ENCODE measurements at regions not wholly inside any gene's neighbourhood (a gene's known extent, or its start where the extent isn't known, plus 50 kb on each side); places are given as distances from the start of the nearest gene placed in this dataset.

- POLR2A ChIA-PET: no interaction called here
- CTCF ChIA-PET: no interaction called here
- TF ChIP-seq CTBP1 (IDR thresholded peaks at IDR 0.05; ENCODE audit: borderline replicate concordance) (no peak), SP1 (IDR thresholded peaks at IDR 0.05) (no peak), PKNOX1 (IDR thresholded peaks at IDR 0.05) (no peak)
Measured at GRCh38 chr13:61148211-61148610, 267.4 kb downstream of the PCDH20 start.

GRCh38 chr13:61146571-61146970 is 269.1 kb downstream of the PCDH20 start:
- no peak for DNase-seq (ENCODE audit: extremely low spot score)
- no peak for TF ChIP-seq TARDBP (IDR thresholded peaks at IDR 0.05)
- no peak for TF ChIP-seq ELF4 (IDR thresholded peaks at IDR 0.05)
- TF ChIP-seq ZNF384 (IDR thresholded peaks at IDR 0.05): no peak
- no peak for TF ChIP-seq L3MBTL2 (conservative IDR thresholded peaks at IDR 0.05)
- no peak for TF ChIP-seq SUZ12 (IDR thresholded peaks at IDR 0.05)
- no peak for TF ChIP-seq FOXM1 (IDR thresholded peaks at IDR 0.05; ENCODE audit: borderline replicate concordance)
- TF ChIP-seq HDGF (IDR thresholded peaks at IDR 0.05; ENCODE audit: borderline replicate concordance): no peak
- no peak for TF ChIP-seq NFRKB (IDR thresholded peaks at IDR 0.05)
- no peak for TF ChIP-seq SP1 (IDR thresholded peaks at IDR 0.05)
- TF ChIP-seq LEF1 (IDR thresholded peaks at IDR 0.05; ENCODE audit: borderline replicate concordance): no peak
- no peak for TF ChIP-seq CTBP1 (IDR thresholded peaks at IDR 0.05; ENCODE audit: borderline replicate concordance)
- TF ChIP-seq ARNT (IDR thresholded peaks at IDR 0.05): no peak
- TF ChIP-seq PKNOX1 (IDR thresholded peaks at IDR 0.05): no peak
- TF ChIP-seq FOXA1 (IDR thresholded peaks at IDR 0.05): no peak
- no peak for TF ChIP-seq BHLHE40 (IDR thresholded peaks at IDR 0.05; ENCODE audit: borderline replicate concordance)
- TF ChIP-seq FOXK2 (IDR thresholded peaks at IDR 0.05): no peak
- CTCF ChIA-PET: no interaction called here
- POLR2A ChIA-PET: no interaction called here

More at GRCh38 chr13:61148211-61148610, 267.4 kb downstream of the PCDH20 start:
- no peak for DNase-seq (ENCODE audit: extremely low spot score)

- DNase-seq (ENCODE audit: extremely low spot score): no peak
- CTCF ChIA-PET: no interaction called here
- POLR2A ChIA-PET: no interaction called here
- TF ChIP-seq FOXM1 (IDR thresholded peaks at IDR 0.05; ENCODE audit: borderline replicate concordance): no peak
Measured at GRCh38 chr13:61146158-61146557, 269.5 kb downstream of the PCDH20 start.

DNA sequence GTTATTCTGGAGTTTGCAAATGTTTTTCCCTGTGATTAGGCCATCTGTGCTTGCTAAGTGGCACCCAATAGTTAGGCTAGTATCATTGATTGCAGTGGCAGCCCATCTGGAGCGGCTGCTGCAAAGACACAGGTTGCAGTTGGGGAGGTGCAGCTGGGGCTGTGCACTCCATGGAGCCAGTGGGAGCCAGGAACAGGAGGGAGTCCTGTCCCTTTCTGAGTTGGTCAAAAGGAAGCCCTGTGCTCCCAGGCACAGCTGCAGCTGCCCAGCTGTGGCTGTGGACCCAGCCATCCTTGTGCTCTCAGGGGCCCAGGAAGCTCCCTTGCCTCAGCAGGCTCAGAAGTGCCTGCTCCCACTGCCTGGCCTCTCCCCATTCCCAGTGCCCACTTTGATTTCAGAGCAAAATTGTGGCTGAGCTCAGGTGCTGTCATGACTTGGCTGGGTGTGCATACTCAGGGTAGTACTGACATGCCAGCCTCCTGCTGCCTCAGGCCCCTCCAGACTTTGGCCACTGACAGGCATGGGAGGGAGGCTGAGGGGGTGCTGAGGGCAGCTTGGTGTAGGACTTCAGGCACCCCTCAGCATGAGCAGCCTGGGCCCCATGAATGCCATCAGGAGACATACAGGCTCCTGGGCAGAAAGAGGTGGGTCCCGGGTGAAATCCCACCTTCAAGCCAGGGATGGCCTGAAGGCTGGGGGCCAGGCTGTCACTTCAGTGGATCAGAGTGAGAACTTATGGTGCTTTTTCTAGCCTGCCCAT is 270.6 kb downstream of the PCDH20 start:
- CTCF ChIA-PET: no interaction called here
- POLR2A ChIA-PET: no interaction called here
- DNase-seq (ENCODE audit: extremely low spot score): no peak
- TF ChIP-seq ELF4 (IDR thresholded peaks at IDR 0.05) (no peak), FOXM1 (IDR thresholded peaks at IDR 0.05; ENCODE audit: borderline replicate concordance) (no peak), ARNT (IDR thresholded peaks at IDR 0.05) (no peak), L3MBTL2 (conservative IDR thresholded peaks at IDR 0.05) (no peak), TARDBP (IDR thresholded peaks at IDR 0.05) (no peak), ZNF384 (IDR thresholded peaks at IDR 0.05) (no peak), FOXK2 (IDR thresholded peaks at IDR 0.05) (no peak), HDGF (IDR thresholded peaks at IDR 0.05; ENCODE audit: borderline replicate concordance) (no peak), SUZ12 (IDR thresholded peaks at IDR 0.05) (no peak), PKNOX1 (IDR thresholded peaks at IDR 0.05) (no peak), CTBP1 (IDR thresholded peaks at IDR 0.05; ENCODE audit: borderline replicate concordance) (no peak), SP1 (IDR thresholded peaks at IDR 0.05) (no peak), FOXA1 (IDR thresholded peaks at IDR 0.05) (no peak), NFRKB (IDR thresholded peaks at IDR 0.05) (no peak), LEF1 (IDR thresholded peaks at IDR 0.05; ENCODE audit: borderline replicate concordance) (no peak)

- TF ChIP-seq FOXA1 (IDR thresholded peaks at IDR 0.05): no peak
- no peak for TF ChIP-seq L3MBTL2 (conservative IDR thresholded peaks at IDR 0.05)
- TF ChIP-seq PKNOX1 (IDR thresholded peaks at IDR 0.05): no peak
- TF ChIP-seq SP1 (IDR thresholded peaks at IDR 0.05): no peak
- no peak for TF ChIP-seq BHLHE40 (IDR thresholded peaks at IDR 0.05; ENCODE audit: borderline replicate concordance)
- TF ChIP-seq NFRKB (IDR thresholded peaks at IDR 0.05): no peak
- no peak for TF ChIP-seq ARNT (IDR thresholded peaks at IDR 0.05)
- no peak for TF ChIP-seq HDGF (IDR thresholded peaks at IDR 0.05; ENCODE audit: borderline replicate concordance)
- no peak for TF ChIP-seq ZNF384 (IDR thresholded peaks at IDR 0.05)
- no peak for TF ChIP-seq ELF4 (IDR thresholded peaks at IDR 0.05)
- no peak for TF ChIP-seq LEF1 (IDR thresholded peaks at IDR 0.05; ENCODE audit: borderline replicate concordance)
- TF ChIP-seq CTBP1 (IDR thresholded peaks at IDR 0.05; ENCODE audit: borderline replicate concordance): no peak
- no peak for TF ChIP-seq TARDBP (IDR thresholded peaks at IDR 0.05)
- no peak for TF ChIP-seq FOXM1 (IDR thresholded peaks at IDR 0.05; ENCODE audit: borderline replicate concordance)
- ChIA-PET POLR2A (no interaction called here), CTCF (no interaction called here)
- no peak for DNase-seq (ENCODE audit: extremely low spot score)
Measured at GRCh38 chr13:61144301-61144700, 271.3 kb downstream of the PCDH20 start.

DNA sequence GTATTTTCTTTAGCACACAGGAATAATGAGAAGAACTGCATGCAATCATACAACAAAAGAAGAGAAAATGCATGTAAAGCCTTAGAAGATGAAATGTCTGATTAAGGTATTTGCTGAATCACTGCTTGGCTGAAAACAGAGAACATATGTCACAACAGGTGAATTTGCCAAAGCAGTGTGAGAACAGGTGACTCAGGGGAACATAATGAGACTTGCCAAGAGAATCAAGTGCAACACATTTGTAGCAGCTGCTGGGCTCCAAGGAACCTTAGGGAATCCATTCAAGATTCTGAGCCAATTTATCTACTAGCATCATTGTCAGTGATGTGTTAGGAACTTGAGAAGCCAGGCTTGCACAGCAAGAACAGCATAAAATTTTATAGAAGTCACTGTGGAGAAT is 273.1 kb downstream of the PCDH20 start:
- POLR2A ChIA-PET: no interaction called here
- no peak for TF ChIP-seq L3MBTL2 (conservative IDR thresholded peaks at IDR 0.05)
- no peak for TF ChIP-seq ELF4 (IDR thresholded peaks at IDR 0.05)
- TF ChIP-seq ARNT (IDR thresholded peaks at IDR 0.05): no peak
- no peak for TF ChIP-seq ZNF384 (IDR thresholded peaks at IDR 0.05)
- TF ChIP-seq NFRKB (IDR thresholded peaks at IDR 0.05): no peak
- CTCF ChIA-PET: no interaction called here
- no peak for DNase-seq (ENCODE audit: extremely low spot score)
